ENCODE measurements at regions not wholly inside any gene's neighbourhood (a gene's known extent, or its start where the extent isn't known, plus 50 kb on each side); places are given as distances from the start of the nearest gene placed in this dataset.

DNA sequence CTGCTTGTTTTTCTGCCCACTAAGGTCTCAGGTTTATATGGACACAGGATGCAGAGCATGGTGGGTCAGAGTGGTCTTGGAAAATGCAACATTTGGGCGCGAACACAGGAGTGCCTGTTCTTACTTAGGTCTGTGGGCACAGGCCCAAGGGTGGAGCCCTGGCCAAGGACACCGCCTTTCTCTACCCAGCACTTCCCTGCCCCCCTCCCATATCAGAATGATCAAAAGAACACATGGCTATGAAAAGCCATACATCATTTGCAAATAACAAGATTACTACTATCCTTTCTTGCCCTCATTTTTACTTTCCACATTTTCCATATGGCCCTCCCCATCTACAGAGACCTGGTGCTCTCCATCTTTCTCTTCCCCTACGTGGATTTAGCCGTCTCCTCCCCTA, 162.2 kb downstream of the ENC1 start:
- DNase-seq (ENCODE audit: low read depth): no peak
- TF ChIP-seq, protein P1, sequence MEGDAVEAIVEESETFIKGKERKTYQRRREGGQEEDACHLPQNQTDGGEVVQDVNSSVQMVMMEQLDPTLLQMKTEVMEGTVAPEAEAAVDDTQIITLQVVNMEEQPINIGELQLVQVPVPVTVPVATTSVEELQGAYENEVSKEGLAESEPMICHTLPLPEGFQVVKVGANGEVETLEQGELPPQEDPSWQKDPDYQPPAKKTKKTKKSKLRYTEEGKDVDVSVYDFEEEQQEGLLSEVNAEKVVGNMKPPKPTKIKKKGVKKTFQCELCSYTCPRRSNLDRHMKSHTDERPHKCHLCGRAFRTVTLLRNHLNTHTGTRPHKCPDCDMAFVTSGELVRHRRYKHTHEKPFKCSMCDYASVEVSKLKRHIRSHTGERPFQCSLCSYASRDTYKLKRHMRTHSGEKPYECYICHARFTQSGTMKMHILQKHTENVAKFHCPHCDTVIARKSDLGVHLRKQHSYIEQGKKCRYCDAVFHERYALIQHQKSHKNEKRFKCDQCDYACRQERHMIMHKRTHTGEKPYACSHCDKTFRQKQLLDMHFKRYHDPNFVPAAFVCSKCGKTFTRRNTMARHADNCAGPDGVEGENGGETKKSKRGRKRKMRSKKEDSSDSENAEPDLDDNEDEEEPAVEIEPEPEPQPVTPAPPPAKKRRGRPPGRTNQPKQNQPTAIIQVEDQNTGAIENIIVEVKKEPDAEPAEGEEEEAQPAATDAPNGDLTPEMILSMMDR (IDR thresholded peaks at IDR 0.05; ENCODE audit: low read depth, low read length, missing control alignments): no peak
- H3K4me3 ChIP-seq (ENCODE audit: low read depth, low read length): no peak overlapping the region
- in situ Hi-C loops (cut with HindIII; ENCODE audit: low sequenced_read_pairs): no loop called here

DNA sequence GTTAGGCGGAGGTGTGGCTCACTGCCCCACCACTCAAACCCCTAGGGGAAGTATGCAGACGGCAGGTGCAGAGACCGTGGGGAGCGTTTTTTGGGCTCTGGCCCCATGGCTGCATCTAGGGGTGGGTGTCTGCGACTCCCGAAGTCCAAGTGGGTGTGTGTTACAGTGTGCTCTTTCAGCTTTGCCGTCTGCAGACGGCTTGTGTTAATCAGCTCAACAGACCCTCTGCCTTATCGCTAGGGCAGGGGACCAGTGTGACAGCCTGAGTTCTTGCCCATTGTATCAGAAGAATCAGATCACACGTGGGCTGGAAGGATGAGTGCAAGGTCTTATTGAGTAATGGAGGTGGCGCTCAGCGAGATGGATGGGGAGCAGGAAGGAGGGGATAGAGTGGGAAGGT, 162.8 kb downstream of the ENC1 start:
- no peak for DNase-seq (ENCODE audit: low read depth)
- in situ Hi-C loops (cut with HindIII; ENCODE audit: low sequenced_read_pairs): no loop called here
- H3K4me3 ChIP-seq (ENCODE audit: low read depth, low read length): no peak overlapping the region
- TF ChIP-seq, protein P1 (IDR thresholded peaks at IDR 0.05; ENCODE audit: low read depth, low read length, missing control alignments): no peak

DNA sequence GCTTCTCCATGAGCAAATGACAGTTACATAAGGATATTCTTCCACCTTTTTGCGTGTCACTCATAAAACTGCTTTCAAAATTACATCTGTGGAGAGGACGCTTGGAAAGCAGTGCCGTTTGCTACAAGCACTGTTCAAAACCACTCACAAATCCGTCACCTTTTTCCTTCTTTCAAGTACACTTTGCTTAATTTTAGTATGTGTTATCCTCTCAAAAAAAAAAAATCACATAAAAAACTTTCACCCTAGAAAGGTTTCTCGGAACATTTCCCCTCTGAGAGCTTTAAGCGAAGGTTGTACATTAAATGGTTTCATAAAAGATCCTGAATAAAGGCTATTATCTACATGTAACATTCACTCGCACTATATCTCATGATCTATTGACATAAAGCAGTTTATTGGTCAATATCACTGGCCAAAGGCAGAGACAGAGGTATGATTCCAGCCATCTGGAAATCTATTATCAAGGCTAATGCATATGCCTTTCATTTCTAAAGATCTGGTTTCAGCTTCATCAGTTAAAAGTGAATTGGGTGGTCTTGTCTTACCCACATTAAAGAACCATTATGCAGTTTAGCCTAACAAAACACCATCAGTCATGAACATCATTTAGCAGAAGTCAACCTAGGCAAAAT, 163.6 kb downstream of the ENC1 start:
- in situ Hi-C loops (cut with HindIII; ENCODE audit: low sequenced_read_pairs): no loop called here

DNA sequence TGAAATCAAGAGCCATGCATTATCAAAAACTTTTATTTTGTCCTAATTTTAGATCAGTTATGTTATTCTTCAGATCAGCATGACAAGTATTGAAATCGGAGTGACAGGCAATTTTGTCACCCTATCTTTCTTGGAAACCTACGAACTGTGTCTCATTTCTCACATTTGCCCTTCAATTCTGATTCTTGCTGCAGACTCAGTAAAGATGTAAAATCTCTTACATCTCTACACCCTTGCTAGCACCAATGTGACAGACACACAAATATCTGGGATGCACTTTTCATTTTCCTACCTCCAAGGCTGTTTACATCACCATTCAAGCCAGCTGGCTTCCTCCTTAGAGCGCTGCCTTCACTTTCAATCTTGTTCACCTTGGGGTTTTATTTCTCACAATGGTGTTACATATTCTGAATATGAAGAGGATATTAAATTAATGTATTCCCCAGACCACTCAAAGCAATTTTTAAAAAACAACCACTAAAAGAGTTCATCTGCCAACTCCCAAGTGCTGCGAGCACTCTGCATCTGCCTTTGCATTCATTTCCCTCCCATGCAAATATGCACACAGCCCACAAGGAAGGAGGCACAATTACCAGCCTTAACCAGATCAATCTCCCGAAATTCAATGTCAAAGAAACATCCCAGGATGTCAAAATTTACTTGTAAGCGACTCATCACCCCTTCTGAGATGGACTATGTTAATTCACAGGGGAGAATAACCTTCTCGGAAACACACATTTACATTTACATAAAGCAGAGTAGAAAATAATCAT, 164.3 kb downstream of the ENC1 start:
- TF ChIP-seq, protein P1 (IDR thresholded peaks at IDR 0.05; ENCODE audit: low read depth, low read length, missing control alignments): no peak
- DNase-seq (ENCODE audit: low read depth): no peak
- no peak overlapping the region for H3K4me3 ChIP-seq (ENCODE audit: low read depth, low read length)
- in situ Hi-C loops (cut with HindIII; ENCODE audit: low sequenced_read_pairs): no loop called here

More for the DNA sequence above, 163.6 kb downstream of the ENC1 start:
- TF ChIP-seq, protein P1 (IDR thresholded peaks at IDR 0.05; ENCODE audit: low read depth, low read length, missing control alignments): no peak
- no peak overlapping the region for H3K4me3 ChIP-seq (ENCODE audit: low read depth, low read length)
- no peak for DNase-seq (ENCODE audit: low read depth)

DNA sequence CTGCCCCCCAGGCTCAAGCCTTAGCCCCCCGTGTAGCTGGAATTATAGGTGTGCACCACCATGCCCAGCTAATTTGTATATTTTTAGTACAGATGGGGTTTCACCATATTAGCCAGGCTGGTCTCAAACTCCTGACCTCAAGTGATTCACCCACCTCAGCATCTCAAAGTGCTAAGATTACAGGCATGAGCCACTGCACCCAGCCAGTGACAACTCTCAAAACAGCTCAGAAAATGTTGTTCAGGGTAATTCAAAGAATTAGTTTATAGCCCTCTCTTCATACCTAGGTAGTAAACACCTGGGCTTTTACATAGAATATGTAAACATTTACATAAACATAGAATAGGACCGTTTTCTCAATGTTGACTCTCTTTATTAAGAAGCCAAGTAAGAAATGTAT, 168.7 kb downstream of the ENC1 start:
- DNase-seq (ENCODE audit: low read depth): no peak
- H3K4me3 ChIP-seq (ENCODE audit: low read depth, low read length): no peak overlapping the region
- TF ChIP-seq, protein P1 (IDR thresholded peaks at IDR 0.05; ENCODE audit: low read depth, low read length, missing control alignments): no peak
- in situ Hi-C loops (cut with HindIII; ENCODE audit: low sequenced_read_pairs): no loop called here

DNA sequence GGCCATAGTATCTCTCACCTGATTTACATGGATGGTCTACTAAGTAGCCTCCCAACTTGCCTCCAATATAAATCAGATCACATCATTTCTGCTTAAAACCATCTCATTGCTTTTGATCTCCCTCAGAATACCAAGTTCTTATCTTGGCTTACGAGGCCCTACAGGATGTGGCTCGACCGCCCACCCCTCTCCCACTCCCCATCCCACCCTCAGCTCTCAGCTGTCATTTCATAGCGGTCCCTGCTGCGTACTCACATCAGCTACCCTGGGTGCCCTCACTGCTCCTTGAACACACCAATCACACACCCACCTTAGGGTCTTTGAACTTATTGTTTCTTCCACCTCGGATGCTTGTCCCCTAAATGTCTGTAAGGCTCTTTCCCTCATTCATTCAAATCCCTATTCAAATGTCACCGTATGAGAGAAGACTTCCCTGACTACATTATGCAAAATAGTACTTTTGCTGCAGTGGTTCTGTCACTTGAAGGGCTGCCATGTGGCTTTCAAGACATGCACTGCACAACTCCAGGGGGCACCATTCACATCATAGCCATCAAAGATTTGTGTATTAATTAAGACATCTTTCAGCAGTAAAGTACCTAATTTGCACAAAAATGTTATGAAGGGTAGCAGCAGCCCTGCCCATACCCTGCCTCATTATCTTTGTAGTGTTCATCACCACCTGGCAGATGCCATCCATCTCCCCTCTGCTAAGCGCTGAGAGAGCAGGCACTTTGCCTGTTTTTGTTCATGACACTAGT, 171.1 kb downstream of the ENC1 start:
- in situ Hi-C loops (cut with HindIII; ENCODE audit: low sequenced_read_pairs): no loop called here
- DNase-seq (ENCODE audit: low read depth): no peak
- TF ChIP-seq, protein P1 (IDR thresholded peaks at IDR 0.05; ENCODE audit: low read depth, low read length, missing control alignments): no peak
- no peak overlapping the region for H3K4me3 ChIP-seq (ENCODE audit: low read depth, low read length)
